Activated T-helper 1 cell treated with anti-CD3 and anti-CD28 coated beads, Interleukin-12 subunit alpha, Interleukin-12 subunit beta, Interleukin-2, Interleukin-4 antibody, amounts not matched to agents 30 ng/mL and 10 ng/mL and 1 ng/mL, durations not matched to agents 14 hours and 24 hours and 36 hours (primary cell): ENCODE measurements at regions not wholly inside any gene's neighbourhood (a gene's known extent, or its start where the extent isn't known, plus 50 kb on each side); places are given as distances from the start of the nearest gene placed in this dataset.

Source experiments
- DNase-seq: peaks from one replicate; pipeline ENCODE4 v3.0.0; 2021; ENCODE audit warnings: low spot score
- H3K27ac Mint-ChIP-seq: one replicate; pipeline ENCODE4 v1.8.0; 2021; ENCODE audit warnings: mild to moderate bottlenecking, mixed read lengths
- H3K27me3 Mint-ChIP-seq: one replicate; pipeline ENCODE4 v1.8.0; 2022; ENCODE audit warnings: mild to moderate bottlenecking, moderate library complexity, mixed read lengths; ENCODE audit not compliant: insufficient read depth
- H3K36me3 Mint-ChIP-seq: one replicate; pipeline ENCODE4 v1.8.0; 2021; ENCODE audit warnings: low read depth, mixed read lengths
- H3K4me1 Mint-ChIP-seq: one replicate; pipeline ENCODE4 v1.8.0; 2021; ENCODE audit warnings: low read depth, mixed read lengths
- H3K4me3 Mint-ChIP-seq: one replicate; pipeline ENCODE4 v1.8.0; 2021; ENCODE audit warnings: mild to moderate bottlenecking, moderate library complexity, mixed read lengths
- H3K9me3 Mint-ChIP-seq: one replicate; pipeline ENCODE4 v1.8.0; 2021; ENCODE audit warnings: mixed read lengths
- intact Hi-C: fragments of 100-400 bp; cut with micrococcal nuclease; formaldehyde crosslinking; loops from one replicate; pipeline ENCODE4 v1.15.1; 2024

GRCh38 chr20:22512911-22513489 lies 71.4 kb downstream of the FOXA2 start:
- Mint-ChIP-seq H3K9me3 (no peaks in the 10 kb centered on the region), H3K27me3 (no peaks in the 10 kb centered on the region), H3K4me1 (no peaks in the 10 kb centered on the region), H3K36me3 (no peaks in the 10 kb centered on the region), H3K4me3 (no peak overlapping the region), H3K27ac (no peak overlapping the region)
- intact Hi-C loops = no loop called here
- no peak for DNase-seq

GRCh38 chr20:22511943-22512910 lies 72.1 kb downstream of the FOXA2 start:
- no peaks in the 10 kb centered on the region for H3K9me3 Mint-ChIP-seq
- intact Hi-C loops = no loop called here
- no peaks in the 10 kb centered on the region for H3K27me3 Mint-ChIP-seq
- H3K36me3 Mint-ChIP-seq = no peaks in the 10 kb centered on the region
- H3K27ac Mint-ChIP-seq = no peak overlapping the region
- H3K4me3 Mint-ChIP-seq = no peak overlapping the region
- H3K4me1 Mint-ChIP-seq = no peaks in the 10 kb centered on the region
- no peak for DNase-seq

- Mint-ChIP-seq H3K27ac (no peak overlapping the region), H3K4me3 (no peak overlapping the region), H3K36me3 (no peaks in the 10 kb centered on the region), H3K9me3 (no peaks in the 10 kb centered on the region), H3K27me3 (no peaks in the 10 kb centered on the region), H3K4me1 (no peaks in the 10 kb centered on the region)
- intact Hi-C loops = no loop called here
- DNase-seq = no peak
Observed at GRCh38 chr20:22509843-22510147, 74.6 kb downstream of the FOXA2 start.

- no peak for DNase-seq
- Mint-ChIP-seq H3K4me1 (no peaks in the 10 kb centered on the region), H3K9me3 (no peaks in the 10 kb centered on the region), H3K27me3 (no peaks in the 10 kb centered on the region), H3K27ac (no peak overlapping the region), H3K36me3 (no peaks in the 10 kb centered on the region), H3K4me3 (no peak overlapping the region)
- intact Hi-C loops = no loop called here
Observed at GRCh38 chr20:22509090-22509842, 75.1 kb downstream of the FOXA2 start.

DNA sequence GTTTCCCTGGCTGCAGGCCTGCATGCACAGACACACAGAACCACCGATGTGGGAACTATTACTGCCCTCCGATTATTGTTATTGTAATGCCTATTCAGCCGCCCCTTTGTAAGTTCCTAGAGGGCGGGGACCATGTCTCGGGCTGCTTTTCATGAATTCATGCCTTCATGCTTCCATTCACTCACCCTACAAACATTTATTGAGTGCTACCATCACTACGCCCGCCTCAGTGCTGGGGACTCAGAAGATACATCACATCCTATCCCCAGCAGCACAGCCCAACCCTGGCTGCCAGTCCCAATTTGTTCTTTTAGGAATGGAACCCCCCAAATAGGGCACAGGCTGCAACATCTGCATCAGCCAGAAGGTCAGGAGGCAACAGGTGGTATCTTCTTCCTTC lies 75.9 kb downstream of the FOXA2 start:
- no peak overlapping the region for H3K27ac Mint-ChIP-seq
- no peaks in the 10 kb centered on the region for H3K36me3 Mint-ChIP-seq
- no peaks in the 10 kb centered on the region for H3K27me3 Mint-ChIP-seq
- no peak for DNase-seq
- no peaks in the 10 kb centered on the region for H3K4me1 Mint-ChIP-seq
- intact Hi-C loops = no loop called here
- no peaks in the 10 kb centered on the region for H3K9me3 Mint-ChIP-seq
- H3K4me3 Mint-ChIP-seq = no peak overlapping the region

DNA sequence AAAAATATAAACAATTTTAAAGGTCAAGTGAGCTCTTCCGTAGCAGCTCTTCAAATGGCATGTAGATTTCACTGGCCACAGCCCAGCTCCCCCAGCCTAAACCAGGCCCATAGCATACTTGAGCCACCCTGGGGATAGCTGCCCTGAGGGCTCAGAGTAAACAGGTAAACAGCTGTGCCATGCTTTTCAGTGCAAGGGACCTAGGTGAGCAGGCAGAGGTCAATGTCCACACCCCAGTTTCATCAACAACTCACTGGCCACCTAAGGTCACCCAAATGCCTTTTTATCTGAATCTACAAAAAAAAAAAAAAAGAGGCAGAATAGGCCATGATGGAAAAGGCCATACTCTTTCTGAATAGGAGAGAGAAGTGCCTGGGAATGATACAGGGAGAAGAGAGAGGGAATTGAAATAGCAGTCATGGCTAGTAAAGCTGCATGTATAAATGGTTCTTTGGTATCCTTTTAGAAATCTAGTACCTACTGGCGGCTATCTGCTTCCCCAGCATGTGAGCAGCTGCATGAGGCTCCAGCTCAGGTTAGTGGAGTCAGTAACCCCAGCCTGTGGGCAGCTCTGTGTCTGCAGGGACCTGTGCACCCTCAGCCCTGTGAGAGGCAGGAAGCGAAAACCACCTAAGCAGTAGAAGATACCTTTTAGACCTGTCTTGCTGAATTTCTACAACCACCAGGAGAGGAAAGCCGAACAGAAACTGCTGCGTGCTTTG lies 77.0 kb downstream of the FOXA2 start:
- H3K27me3 Mint-ChIP-seq = no peaks in the 10 kb centered on the region
- H3K9me3 Mint-ChIP-seq = no peaks in the 10 kb centered on the region
- H3K27ac Mint-ChIP-seq = no peak overlapping the region
- intact Hi-C loops = no loop called here
- H3K4me1 Mint-ChIP-seq = no peaks in the 10 kb centered on the region
- no peak overlapping the region for H3K4me3 Mint-ChIP-seq
- H3K36me3 Mint-ChIP-seq = no peaks in the 10 kb centered on the region
- no peak for DNase-seq

DNA sequence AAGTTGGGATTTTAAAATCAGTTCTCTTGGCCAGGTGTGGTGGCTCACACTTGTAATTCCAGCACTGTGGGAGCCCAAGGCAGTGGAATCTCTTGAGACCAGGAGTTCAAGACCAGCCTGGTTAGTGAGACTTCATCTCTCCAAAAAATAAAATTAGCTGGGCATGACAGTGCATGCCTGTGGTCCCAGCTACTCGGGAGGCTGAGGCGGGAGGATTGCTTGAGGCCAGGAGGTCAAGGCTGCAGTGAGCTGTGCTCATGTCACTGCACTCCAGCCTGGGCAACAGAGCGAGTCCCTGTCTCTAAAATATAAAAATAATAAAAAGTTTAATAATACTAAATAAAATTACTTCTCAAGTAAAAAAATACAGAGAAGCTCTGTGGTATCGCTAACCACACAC lies 77.5 kb downstream of the FOXA2 start:
- no peak for DNase-seq
- Mint-ChIP-seq H3K4me3 (no peak overlapping the region), H3K27me3 (no peaks in the 10 kb centered on the region), H3K4me1 (no peaks in the 10 kb centered on the region), H3K9me3 (no peaks in the 10 kb centered on the region), H3K27ac (no peak overlapping the region), H3K36me3 (no peaks in the 10 kb centered on the region)
- intact Hi-C loops = no loop called here

- no peak for DNase-seq
- no peak overlapping the region for H3K4me3 Mint-ChIP-seq
- intact Hi-C loops = no loop called here
- H3K27me3 Mint-ChIP-seq = no peaks in the 10 kb centered on the region
- H3K27ac Mint-ChIP-seq = no peak overlapping the region
- peaks cover 6% of the 10 kb centered on the region for H3K9me3 Mint-ChIP-seq
- no peaks in the 10 kb centered on the region for H3K4me1 Mint-ChIP-seq
- no peaks in the 10 kb centered on the region for H3K36me3 Mint-ChIP-seq
Observed at GRCh38 chr20:22504829-22505377, 79.5 kb downstream of the FOXA2 start.

DNA sequence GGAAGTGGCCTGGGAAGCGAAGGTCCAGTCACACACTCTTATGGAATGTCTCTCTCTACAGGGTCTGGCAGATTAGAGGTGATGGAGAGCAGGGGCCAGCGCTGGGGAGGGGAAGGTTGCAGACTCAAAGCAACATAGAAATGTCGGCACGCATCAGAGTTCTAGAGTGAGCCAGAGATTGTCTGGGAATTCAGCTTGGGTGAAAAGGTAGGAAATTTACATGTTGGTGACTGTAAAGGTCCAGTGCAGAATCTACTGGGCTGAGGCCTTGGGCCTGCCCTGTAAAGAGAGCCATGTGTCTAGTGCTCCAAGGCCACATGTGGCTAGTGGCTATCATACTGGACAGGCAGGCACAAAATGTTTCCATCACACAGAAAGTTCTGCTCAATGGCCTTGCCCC lies 80.8 kb downstream of the FOXA2 start:
- H3K27ac Mint-ChIP-seq = no peak overlapping the region
- no peak overlapping the region for H3K4me3 Mint-ChIP-seq
- no peaks in the 10 kb centered on the region for H3K27me3 Mint-ChIP-seq
- no peaks in the 10 kb centered on the region for H3K36me3 Mint-ChIP-seq
- intact Hi-C loops = no loop called here
- no peaks in the 10 kb centered on the region for H3K4me1 Mint-ChIP-seq
- DNase-seq = no peak
- H3K9me3 Mint-ChIP-seq = peaks cover 6% of the 10 kb centered on the region

- Mint-ChIP-seq H3K4me1 (no peaks in the 10 kb centered on the region), H3K27ac (no peak overlapping the region), H3K36me3 (no peaks in the 10 kb centered on the region), H3K27me3 (no peaks in the 10 kb centered on the region), H3K4me3 (no peak overlapping the region), H3K9me3 (peaks cover 6% of the 10 kb centered on the region)
- DNase-seq = no peak
- intact Hi-C loops = no loop called here
Observed at GRCh38 chr20:22502731-22503191, 81.6 kb downstream of the FOXA2 start.

DNA sequence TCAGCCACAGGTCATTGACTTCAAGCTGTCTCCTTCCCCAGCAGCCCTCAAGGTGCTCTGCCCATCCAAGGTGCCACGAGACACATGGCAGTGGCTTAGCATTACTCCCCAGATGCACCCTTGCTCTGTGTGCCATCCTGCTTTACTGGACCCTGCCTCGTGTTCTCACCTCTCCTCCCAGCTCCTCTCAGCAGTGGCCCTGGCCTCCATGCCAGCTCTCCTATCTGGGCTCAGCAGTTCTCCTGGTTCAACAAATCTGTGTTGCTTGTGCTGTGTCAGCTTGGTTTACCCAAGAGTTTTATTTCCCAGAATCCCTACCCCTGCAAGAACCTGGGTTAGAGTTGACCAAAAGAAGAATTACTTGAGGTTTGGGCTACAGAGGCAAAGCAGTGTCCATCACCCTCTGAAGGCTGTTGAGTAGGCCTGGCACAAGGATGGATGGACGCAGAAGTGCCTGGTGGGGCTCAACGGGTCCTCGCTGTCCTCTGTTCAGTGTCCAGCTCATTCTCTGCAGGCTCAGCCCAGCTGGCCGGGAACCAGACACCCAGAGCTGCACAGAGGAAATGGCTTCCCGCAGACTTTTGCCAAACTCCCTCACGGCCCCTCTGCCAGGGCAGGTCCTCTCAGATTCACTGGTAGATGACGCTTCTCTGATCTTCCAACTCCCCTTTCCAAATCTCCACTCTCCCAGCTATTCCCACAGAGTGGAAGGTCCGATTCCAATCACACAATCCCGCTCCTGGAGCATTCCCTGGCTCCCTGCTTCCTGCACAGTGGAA lies 82.6 kb downstream of the FOXA2 start:
- no peak overlapping the region for H3K27ac Mint-ChIP-seq

DNA sequence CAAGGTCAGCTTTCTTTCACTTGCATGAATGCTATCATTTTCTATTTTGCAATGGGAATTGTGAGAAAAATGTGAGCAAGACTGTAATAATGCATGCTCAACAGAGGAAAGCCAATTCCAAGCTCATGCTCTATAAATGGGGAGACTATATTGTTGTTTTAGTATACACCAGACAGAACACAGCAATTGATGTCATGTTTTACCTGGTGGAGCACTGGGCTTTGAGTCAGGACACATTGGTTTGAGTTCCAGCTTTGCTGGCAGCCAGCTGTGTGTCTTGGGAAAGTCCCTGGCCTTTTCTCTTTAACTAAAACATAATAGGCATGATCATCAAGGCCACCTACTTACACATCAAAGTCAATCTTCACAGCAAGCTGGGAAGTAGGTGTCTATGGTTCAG lies 83.3 kb downstream of the FOXA2 start:
- Mint-ChIP-seq H3K36me3 (no peaks in the 10 kb centered on the region), H3K9me3 (peaks cover 6% of the 10 kb centered on the region), H3K27ac (no peak overlapping the region), H3K27me3 (no peaks in the 10 kb centered on the region), H3K4me1 (no peaks in the 10 kb centered on the region), H3K4me3 (no peak overlapping the region)
- DNase-seq = no peak
- intact Hi-C loops = no loop called here

More for the DNA sequence above, 82.6 kb downstream of the FOXA2 start:
- Mint-ChIP-seq H3K4me3 (no peak overlapping the region), H3K4me1 (no peaks in the 10 kb centered on the region), H3K9me3 (peaks cover 6% of the 10 kb centered on the region), H3K27me3 (no peaks in the 10 kb centered on the region), H3K36me3 (no peaks in the 10 kb centered on the region)
- DNase-seq = no peak
- intact Hi-C loops = no loop called here
